ENCODE measurements at regions not wholly inside any gene's neighbourhood (a gene's known extent, or its start where the extent isn't known, plus 50 kb on each side); places are given as distances from the start of the nearest gene placed in this dataset.

- TF ChIP-seq CTCF (IDR thresholded peaks at IDR 0.05) (no peak), POLR2A (IDR thresholded peaks at IDR 0.05) (no peak), POLR2AphosphoS5 (IDR thresholded peaks at IDR 0.05; ENCODE audit: insufficient read depth in 1 of 2, low read depth in 1 of 2) (no peak)
These were observed 537.2 kb downstream of the KCNJ3 start for GRCh38 chr2:155235710-155236109.

DNA sequence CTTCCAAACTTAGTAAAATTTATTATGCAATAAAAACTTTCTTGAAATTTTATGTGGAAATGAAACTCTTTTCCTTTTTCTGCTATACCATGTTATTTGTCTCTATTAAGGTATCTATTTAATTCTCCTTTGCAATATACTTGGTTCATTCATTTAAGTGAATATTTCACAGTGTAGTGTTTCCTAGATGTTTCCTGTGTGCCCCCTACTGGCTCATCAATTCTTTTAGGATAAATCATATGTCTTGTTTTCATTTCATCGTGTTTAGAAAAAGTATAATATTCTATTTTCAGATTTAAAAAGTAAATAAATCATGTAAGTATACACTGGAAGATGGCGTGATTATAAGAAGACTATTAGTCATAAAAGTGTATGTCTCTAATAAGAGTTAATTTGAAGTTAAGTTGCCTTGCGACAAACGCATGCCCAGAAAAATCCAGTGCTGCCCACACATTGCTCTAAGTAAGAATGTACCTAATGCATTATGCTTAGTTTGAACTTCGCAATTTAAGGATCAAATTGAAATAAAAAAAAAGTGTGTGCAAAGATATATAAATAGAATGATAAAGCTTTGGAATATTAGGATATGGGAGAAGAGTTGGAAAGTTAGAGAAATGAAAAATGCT lies 525.4 kb downstream of the KCNJ3 start:
- Histone ChIP-seq H3K4me3 (no peak overlapping the region), H3K4me1 (no peaks in the 10 kb centered on the region), H3K27ac (no peak overlapping the region), H3K9me3 (no peaks in the 10 kb centered on the region), H3K27me3 (no peaks in the 10 kb centered on the region), H3K36me3 (no peaks in the 10 kb centered on the region)
- TF ChIP-seq CTCF (IDR thresholded peaks at IDR 0.05): no peak
- no peak for TF ChIP-seq POLR2AphosphoS5 (IDR thresholded peaks at IDR 0.05; ENCODE audit: insufficient read depth in 1 of 2, low read depth in 1 of 2)
- no peak for TF ChIP-seq POLR2A (IDR thresholded peaks at IDR 0.05)
- intact Hi-C loops (cut with DNase I): no loop called here
- no peak for DNase-seq (ENCODE audit: extremely low spot score in 2 of 2)

More at GRCh38 chr2:155235710-155236109, 537.2 kb downstream of the KCNJ3 start:
- no peak for DNase-seq (ENCODE audit: extremely low spot score in 2 of 2)
- H3K9me3 ChIP-seq: no peaks in the 10 kb centered on the region
- no peaks in the 10 kb centered on the region for H3K4me1 ChIP-seq
- H3K27ac ChIP-seq: no peak overlapping the region
- H3K27me3 ChIP-seq: no peaks in the 10 kb centered on the region
- no peak overlapping the region for H3K4me3 ChIP-seq
- intact Hi-C loops (cut with DNase I): no loop called here
- H3K36me3 ChIP-seq: no peaks in the 10 kb centered on the region

DNA sequence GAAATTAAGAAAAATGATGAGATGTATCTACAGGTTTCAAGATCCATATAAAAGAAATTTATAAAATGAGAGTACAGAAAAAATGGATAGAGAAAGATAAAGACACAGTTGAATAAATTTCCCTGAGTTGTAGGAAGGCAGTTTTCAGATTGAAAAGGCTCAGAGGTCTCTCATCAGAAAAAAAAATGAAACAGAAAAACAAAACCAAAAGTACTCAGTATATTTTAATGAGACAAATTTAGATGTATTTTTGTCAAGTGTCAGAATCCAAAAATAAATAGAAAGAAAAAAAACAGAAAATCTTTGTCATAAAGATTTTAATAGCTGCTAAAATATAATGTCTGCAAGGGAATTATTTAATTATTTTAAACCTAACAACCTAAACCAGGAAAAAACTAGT lies 520.5 kb downstream of the KCNJ3 start:
- H3K4me1 ChIP-seq: no peaks in the 10 kb centered on the region
- no peaks in the 10 kb centered on the region for H3K36me3 ChIP-seq
- H3K9me3 ChIP-seq: no peaks in the 10 kb centered on the region
- intact Hi-C loops (cut with DNase I): no loop called here
- H3K27me3 ChIP-seq: no peaks in the 10 kb centered on the region
- TF ChIP-seq POLR2A (IDR thresholded peaks at IDR 0.05) (no peak), POLR2AphosphoS5 (IDR thresholded peaks at IDR 0.05; ENCODE audit: insufficient read depth in 1 of 2, low read depth in 1 of 2) (no peak), CTCF (IDR thresholded peaks at IDR 0.05) (no peak)
- no peak overlapping the region for H3K27ac ChIP-seq
- DNase-seq (ENCODE audit: extremely low spot score in 2 of 2): no peak
- H3K4me3 ChIP-seq: no peak overlapping the region

- no peak overlapping the region for H3K27ac ChIP-seq
- no peaks in the 10 kb centered on the region for H3K4me1 ChIP-seq
- no peaks in the 10 kb centered on the region for H3K27me3 ChIP-seq
- H3K36me3 ChIP-seq: no peaks in the 10 kb centered on the region
- TF ChIP-seq POLR2AphosphoS5 (IDR thresholded peaks at IDR 0.05; ENCODE audit: insufficient read depth in 1 of 2, low read depth in 1 of 2) (no peak), POLR2A (IDR thresholded peaks at IDR 0.05) (no peak), CTCF (IDR thresholded peaks at IDR 0.05) (no peak)
- H3K4me3 ChIP-seq: no peak overlapping the region
- intact Hi-C loops (cut with DNase I): no loop called here
- H3K9me3 ChIP-seq: no peaks in the 10 kb centered on the region
- no peak for DNase-seq (ENCODE audit: extremely low spot score in 2 of 2)
These were observed 519.9 kb downstream of the KCNJ3 start for GRCh38 chr2:155218292-155218924.

DNA sequence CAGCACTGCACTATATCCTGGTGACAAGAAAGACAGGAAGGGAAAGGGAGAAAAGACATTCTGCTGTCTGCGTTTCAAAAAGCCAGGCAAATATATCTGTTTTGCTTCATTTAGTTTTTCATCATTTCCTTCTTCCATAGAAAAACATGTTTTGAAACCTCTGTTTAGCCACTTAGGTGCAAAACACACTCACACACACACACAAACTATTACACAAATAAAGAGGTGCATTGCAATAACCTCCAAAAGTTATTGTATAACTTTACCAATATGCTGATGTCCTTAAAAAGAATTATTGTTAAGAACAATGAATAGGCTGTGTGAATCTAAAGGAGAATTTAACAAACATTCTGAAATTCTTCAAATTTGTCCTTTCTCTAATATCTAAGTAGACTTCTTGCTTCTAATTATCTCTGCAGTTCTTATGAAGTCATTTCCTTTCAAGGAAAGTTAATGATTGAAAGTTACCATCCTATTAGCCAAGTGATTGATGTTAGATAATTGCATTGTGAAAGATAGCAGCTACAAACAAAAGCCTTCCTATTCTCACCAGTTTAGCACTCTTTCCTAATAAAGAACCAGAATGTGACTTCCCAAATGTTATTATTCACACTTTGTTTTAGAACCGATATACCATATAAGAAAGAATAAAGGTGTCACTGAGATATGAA lies 516.7 kb downstream of the KCNJ3 start:
- intact Hi-C loops (cut with DNase I): no loop called here
- DNase-seq (ENCODE audit: extremely low spot score in 2 of 2): no peak
- no peaks in the 10 kb centered on the region for H3K9me3 ChIP-seq
- TF ChIP-seq POLR2A (IDR thresholded peaks at IDR 0.05): no peak
- TF ChIP-seq CTCF (IDR thresholded peaks at IDR 0.05): no peak
- no peaks in the 10 kb centered on the region for H3K36me3 ChIP-seq
- no peak overlapping the region for H3K27ac ChIP-seq
- H3K4me3 ChIP-seq: no peak overlapping the region
- no peaks in the 10 kb centered on the region for H3K4me1 ChIP-seq
- no peaks in the 10 kb centered on the region for H3K27me3 ChIP-seq
